T-helper 2 cell (primary cell): ENCODE measurements at regions not wholly inside any gene's neighbourhood (a gene's known extent, or its start where the extent isn't known, plus 50 kb on each side); places are given as distances from the start of the nearest gene placed in this dataset.

Source experiments
- DNase-seq, 5 experiments: peaks; one replicate each; pipeline versions ENCODE4 v3.0.0 to v3.0.0-alpha.2; 2012 to 2022

- DNase-seq: no peak
These were observed 73.1 kb upstream of the ZNF521 start for GRCh38 chr18:25425024-25425423.

- DNase-seq: no peak
These were observed 71.8 kb upstream of the ZNF521 start for GRCh38 chr18:25423760-25424159.

DNA sequence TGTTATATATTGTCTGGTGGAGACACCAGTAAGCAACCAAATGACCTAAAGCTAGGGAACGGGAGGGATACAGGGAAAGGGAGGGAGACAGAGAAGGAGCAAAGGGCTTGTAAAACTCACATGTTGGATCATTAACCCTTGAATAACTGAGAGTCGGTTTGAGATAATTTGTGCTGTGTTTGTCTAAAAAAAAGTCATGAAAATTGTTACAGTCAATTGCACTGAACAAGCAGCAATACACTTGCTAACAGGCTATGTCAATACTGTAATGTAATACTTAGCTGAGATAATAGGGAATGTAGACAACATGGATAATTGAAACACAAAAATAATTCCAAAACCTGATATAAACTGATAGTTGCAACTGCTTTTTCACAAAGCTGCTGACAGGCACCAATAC is 71.3 kb upstream of the ZNF521 start:
- DNase-seq: no peak

- no peak for DNase-seq
These were observed 70.3 kb upstream of the ZNF521 start for GRCh38 chr18:25422230-25422629.

- DNase-seq: no peak
These were observed 68.3 kb upstream of the ZNF521 start for GRCh38 chr18:25420077-25420825.

DNA sequence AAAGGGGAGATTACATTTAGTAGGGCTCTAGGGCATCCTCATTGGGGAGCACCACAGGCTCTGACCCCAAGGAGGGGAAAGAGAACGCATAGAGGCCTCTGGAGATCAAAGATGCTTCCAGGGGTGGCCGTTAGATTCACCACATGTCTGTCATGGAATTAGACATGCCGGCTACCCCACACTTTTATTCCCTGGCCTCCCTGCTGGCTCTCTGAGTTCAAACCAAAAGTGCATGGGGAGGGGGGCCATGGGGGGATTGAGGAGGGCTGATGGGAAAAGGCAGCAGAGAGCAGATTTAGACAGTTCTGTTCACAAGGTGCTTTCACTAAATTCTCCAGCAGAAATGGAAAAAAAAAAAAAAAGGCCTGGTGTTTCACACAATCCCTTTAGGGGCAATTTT is 64.4 kb upstream of the ZNF521 start:
- no peak for DNase-seq

DNA sequence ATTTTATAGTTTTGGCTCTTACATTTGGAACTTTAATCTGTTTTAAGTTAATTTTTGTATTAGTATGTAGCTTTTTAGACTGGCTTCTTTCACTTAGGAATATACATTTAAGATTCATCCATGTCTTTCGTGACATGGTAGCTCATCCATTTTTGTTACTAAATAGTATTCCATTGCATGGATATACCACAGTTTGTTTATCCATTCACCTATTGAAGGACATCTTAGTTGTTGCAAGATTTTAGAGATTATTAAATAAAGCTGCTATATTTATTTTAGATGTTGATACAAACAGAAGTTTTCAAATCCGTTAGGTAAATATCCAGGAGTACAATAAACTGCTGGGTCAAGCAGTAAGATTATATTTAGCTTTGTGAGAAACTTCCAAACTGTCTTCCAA is 58.0 kb upstream of the ZNF521 start:
- no peak for DNase-seq

- no peak for DNase-seq
These were observed 56.3 kb upstream of the ZNF521 start for GRCh38 chr18:25408293-25408692.
